Activated CD4-positive, alpha-beta T cell treated with anti-CD3 and anti-CD28 coated beads, Interleukin-2, amount 50 U/mL, for 1 hour (primary cell): ENCODE measurements at regions not wholly inside any gene's neighbourhood (a gene's known extent, or its start where the extent isn't known, plus 50 kb on each side); places are given as distances from the start of the nearest gene placed in this dataset.
"Not testable (repeated sequence)": the region's sequence is repeated elsewhere in the genome, so short reads cannot be mapped to it uniquely, and the experiment has no call there.

ENCODE experiments used
- DNase-seq: peaks from one replicate; pipeline ENCODE4 v3.0.0-alpha.2; 2020

GRCh38 chr9:67708109-67708508, 150.6 kb upstream of the ANKRD20A1 start:
- not testable (repeated sequence) for DNase-seq

- DNase-seq = not testable (repeated sequence)
Measured at GRCh38 chr9:67711429-67711828, 147.3 kb upstream of the ANKRD20A1 start.

- DNase-seq = not testable (repeated sequence)
Measured at GRCh38 chr9:67711931-67712330, 146.8 kb upstream of the ANKRD20A1 start.

DNA sequence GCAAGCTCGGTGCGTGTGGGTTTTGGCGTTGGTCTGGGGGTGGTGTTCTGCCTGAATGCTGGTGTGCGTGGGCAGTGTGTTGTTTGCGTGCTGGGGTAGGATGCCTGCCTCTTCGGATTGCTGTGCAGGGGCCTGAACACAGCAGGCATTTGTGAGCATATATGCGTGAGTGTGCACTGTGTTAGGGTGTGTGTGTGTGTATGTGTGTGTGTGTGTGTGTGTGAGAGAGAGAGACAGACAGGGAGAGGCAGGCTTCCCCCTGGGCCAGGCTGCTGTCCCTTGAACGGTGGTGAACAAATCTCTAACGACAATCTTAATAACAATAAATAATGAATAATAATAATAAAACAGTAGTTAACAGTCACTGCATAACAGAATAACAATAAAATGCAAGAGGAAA, 145.8 kb upstream of the ANKRD20A1 start:
- not testable (repeated sequence) for DNase-seq

GRCh38 chr9:67717830-67718388, 140.8 kb upstream of the ANKRD20A1 start:
- DNase-seq = peak; percentile 11

DNA sequence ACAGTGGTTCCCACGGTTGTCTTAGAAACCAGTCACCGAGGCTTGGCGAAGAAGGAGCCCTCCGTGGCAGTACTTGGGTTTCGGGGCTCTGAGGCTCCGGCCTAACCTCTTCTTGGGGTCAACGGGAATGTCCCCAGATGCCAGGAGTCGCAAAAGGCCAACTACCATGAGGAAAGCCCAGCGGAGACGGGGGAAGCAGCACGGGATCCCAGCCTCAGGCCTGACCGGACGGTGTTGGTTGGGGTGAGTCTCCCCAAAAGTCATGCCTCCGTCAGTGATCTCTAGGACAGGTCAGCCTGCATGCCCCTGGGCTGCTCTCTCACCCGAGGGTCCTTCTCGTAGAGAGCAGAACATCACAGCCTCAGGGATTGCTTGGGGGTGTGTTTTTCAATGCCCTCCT, 138.2 kb upstream of the ANKRD20A1 start:
- DNase-seq = not testable (repeated sequence)

GRCh38 chr9:67722460-67723090, 136.2 kb upstream of the ANKRD20A1 start:
- not testable (repeated sequence) for DNase-seq

GRCh38 chr9:67723185-67723584, 135.5 kb upstream of the ANKRD20A1 start:
- not testable (repeated sequence) for DNase-seq

DNA sequence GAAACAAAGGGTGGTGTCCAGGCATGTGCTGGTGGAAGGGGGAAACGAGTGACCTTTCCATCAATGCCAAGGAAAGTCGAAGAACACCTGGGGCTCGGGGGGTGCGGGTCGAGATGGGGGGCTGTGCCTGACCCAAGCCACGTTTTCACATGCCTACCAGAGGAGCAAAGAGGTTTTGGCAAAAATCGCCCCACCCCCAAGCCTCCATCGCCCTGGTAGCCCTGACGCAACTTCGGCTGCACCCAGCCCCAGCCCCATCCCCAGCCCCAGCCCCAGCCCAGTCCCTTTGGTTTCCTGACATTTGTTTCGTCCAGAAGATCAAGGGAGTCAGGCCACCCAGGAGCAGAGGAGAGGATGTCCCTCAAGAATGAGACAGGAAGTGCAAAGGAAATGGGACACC, 133.8 kb upstream of the ANKRD20A1 start:
- peak; percentile 30 for DNase-seq

GRCh38 chr9:67726213-67726988, 132.3 kb upstream of the ANKRD20A1 start:
- peak; percentile 1 for DNase-seq

DNA sequence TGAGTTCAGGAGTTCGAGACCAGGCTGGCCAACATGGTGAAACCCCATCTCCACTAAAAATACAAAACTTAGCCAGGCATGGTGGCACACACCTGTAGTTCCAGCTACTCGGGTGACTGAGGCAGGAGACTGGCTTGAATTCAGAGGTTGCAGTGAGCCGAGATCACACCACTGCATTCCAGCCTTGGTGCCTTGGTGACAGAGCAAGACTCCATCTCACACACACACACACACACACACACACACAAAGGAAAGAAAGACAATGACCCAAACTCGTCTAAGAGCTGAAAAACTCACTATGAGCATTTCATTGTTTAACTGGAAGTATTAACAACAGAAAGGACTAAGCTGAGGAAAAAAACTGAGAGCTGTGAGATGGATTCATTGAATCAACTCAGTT, 95.6 kb upstream of the ANKRD20A1 start:
- not testable (repeated sequence) for DNase-seq

DNA sequence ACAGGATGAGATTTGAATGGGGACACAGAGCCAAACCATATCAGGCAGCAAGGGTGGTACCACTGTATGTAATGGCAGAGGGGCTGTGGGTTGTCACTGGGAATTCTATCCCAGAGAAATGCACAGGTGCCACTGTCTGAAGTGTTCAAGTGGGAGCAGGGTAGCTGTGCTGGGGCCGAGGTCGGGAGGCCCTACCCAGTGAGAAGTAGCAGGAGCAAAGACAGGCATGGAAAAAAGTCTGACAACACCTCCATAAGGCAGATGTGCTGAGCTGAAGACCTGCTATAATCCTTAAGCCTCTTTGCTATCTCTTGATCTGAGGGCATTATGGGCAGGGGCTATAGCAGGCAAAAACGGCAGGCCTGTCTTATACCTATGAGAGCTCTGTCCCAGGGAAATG, 86.9 kb upstream of the ANKRD20A1 start:
- not testable (repeated sequence) for DNase-seq

GRCh38 chr9:67800170-67800569, 58.6 kb upstream of the ANKRD20A1 start:
- DNase-seq = not testable (repeated sequence)
